GM21423 (cell line): ENCODE measurements at regions not wholly inside any gene's neighbourhood (a gene's known extent, or its start where the extent isn't known, plus 50 kb on each side); places are given as distances from the start of the nearest gene placed in this dataset.
A peak's percentile ranks its signal among the peaks of the same experiment; 100 is the strongest.

ENCODE experiments used
- ATAC-seq: cut with Tn5 transposase; IDR thresholded peaks from one replicate; pipeline ENCODE4 v1.9.1; 2021; ENCODE audit warnings: mild to moderate bottlenecking, moderate library complexity; ENCODE audit not compliant: unreplicated experiment

- no peak for ATAC-seq
Observed at GRCh38 chr5:143569213-143569701, 165.8 kb upstream of the NR3C1 start.

GRCh38 chr5:143567583-143568504 lies 164.4 kb upstream of the NR3C1 start:
- ATAC-seq, result no peak

GRCh38 chr5:143566139-143566538 lies 162.7 kb upstream of the NR3C1 start:
- no peak for ATAC-seq

GRCh38 chr5:143564417-143564816 lies 160.9 kb upstream of the NR3C1 start:
- ATAC-seq, result peak; percentile 99

GRCh38 chr5:143562935-143563334 lies 159.4 kb upstream of the NR3C1 start:
- ATAC-seq, result no peak

DNA sequence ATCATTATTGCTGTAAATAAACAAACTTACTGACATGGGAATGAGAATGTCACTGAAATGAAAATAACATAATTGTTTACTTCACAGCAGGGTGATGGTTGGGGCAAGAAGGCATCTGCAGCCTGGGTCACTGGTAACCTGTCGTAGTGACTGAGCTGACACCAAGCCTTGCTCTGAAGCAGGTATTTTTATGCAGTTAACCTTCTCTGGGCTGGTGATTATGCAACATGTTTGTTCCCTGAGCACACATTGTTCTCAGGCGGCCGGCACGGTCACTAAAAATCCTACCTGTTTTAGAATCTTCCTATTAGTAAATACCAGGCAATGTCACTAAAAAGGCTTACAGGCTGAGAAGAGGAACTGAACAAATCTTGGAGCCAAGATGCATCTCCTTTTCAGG lies 157.7 kb upstream of the NR3C1 start:
- no peak for ATAC-seq

- no peak for ATAC-seq
Observed at GRCh38 chr5:143560378-143560777, 156.9 kb upstream of the NR3C1 start.

GRCh38 chr5:143559586-143560109 lies 156.2 kb upstream of the NR3C1 start:
- ATAC-seq, result no peak

DNA sequence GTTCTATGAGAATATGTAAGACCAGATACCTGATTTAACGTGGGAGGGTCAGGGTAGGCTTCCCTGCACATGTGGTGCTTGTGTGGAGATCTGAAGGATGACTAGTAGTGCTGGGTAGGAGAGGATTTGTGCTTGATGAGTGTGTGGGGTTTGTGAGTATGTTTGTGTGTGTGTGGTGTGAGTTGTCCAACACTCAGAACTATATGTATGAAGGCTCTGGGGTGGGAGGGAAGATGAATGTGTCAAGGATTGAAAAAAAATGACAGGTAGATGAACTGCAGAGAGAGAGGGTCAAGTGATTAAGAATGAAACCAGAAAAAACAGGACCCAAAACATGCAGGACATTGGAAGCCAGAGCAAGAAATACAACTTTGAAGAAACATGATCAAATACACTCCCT lies 154.6 kb upstream of the NR3C1 start:
- no peak for ATAC-seq

GRCh38 chr5:143557061-143557818 lies 153.8 kb upstream of the NR3C1 start:
- no peak for ATAC-seq

DNA sequence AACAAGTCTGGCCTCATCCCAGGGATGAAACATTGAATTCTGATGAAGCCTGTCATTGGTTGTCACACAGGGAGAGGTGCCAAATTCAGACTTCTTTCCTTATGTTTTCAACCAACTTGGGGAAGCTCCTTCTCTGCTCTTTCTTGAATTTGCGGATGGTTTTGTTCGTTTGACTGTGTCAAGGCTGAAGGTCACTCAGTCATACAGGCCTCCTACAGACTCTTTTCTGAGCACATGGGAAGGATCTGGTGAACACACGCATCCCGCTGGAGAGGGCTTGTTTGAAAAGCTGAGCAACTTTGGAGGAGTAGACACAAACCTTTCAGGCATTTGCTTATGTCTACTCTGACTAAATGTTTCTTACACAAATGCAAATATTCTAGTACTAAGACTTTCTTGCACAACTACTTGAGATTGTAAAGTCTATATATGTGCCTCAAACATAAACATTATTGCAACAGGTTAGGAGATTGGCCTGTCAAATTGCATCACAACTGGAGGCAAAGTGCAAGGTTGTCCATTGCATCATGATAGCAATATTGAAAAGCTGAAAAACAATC lies 151.5 kb upstream of the NR3C1 start:
- no peak for ATAC-seq

GRCh38 chr5:143554187-143554717 lies 150.8 kb upstream of the NR3C1 start:
- ATAC-seq, result no peak

DNA sequence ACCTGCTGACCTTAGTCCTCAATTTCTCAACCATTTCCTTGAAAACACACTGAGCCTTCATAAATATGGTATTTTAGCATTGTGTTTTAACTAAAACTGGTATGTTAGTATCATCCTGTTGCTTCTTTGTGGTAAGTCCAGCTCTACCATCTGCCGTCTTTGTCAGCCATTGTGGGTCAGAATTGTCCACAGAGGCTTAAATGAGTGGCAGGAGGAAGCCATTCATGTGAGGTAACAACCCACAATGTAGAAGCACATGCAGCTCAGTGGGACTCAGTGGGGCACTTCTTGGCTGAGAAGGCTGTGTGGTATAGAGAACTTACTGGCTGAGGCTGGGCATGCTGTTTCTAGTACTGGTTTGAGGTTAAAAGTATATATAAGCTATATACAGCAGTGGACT lies 149.2 kb upstream of the NR3C1 start:
- ATAC-seq, result no peak

DNA sequence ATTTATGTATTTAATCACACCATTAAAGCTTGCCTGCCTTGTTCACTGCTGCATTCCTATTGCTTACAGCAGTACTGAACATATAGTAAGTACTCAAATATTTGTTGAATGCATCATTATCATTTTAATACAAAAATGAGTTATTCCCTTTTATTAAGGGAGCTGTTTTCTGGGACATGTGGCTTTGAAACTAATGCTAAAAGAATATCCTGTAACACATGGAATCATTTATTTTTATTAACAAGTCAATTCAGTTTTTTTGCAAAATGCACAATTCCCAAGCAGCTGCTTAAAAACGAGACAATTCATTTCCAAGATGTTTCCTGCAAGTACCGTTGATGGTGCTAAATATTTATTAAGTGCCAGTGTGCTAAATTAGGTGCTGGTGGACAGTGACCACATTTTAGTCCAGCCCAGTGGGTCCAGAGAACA lies 148.3 kb upstream of the NR3C1 start:
- no peak for ATAC-seq

DNA sequence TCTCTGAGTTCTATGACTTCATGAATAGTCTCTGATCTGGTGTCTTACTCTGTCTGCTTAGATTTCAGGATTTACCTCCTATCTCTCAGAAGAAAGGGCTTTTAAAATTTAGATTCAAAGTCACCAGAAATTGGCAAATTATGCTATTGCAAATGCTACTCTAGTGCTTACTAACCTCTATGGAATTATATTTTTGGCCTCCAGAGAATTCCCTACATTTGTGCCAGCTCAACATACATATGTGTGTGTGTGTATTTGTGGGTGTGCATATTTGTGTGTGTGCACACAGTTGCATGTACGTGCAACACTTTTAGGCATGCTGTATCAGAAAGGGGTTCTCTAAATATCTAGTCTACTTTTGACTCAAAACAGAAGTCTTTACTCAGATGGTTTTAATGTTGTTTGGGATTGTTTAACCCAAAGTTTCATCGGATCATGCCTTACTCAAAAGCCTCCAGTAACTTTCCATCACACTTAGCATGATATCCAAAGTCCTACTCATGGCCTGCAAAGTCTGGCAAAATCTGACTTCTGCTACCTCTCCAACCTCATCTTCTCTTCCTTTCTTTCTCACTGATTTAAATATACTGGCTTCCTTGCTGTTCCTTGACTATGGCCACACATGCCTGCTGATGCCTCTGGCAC lies 147.6 kb upstream of the NR3C1 start:
- ATAC-seq, result no peak

DNA sequence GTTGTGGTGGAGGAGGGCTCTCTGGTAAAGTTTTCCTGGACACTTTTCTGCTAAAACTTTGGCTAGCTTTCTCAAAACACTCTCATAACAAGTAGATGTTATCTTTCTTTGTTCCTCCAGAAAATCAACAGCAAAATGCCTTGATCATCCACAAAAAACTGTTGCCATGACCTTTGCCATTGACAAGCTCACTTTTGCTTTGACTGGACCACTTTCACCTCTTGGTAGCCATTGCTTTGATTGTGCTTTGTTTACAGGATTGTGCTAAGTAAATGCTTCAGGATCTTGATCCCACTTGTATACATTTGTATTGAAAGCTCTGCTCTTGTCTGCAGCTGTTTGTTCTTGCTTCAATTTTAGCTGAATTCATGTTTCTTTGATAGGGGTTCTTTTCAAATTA lies 143.9 kb upstream of the NR3C1 start:
- ATAC-seq, result no peak

DNA sequence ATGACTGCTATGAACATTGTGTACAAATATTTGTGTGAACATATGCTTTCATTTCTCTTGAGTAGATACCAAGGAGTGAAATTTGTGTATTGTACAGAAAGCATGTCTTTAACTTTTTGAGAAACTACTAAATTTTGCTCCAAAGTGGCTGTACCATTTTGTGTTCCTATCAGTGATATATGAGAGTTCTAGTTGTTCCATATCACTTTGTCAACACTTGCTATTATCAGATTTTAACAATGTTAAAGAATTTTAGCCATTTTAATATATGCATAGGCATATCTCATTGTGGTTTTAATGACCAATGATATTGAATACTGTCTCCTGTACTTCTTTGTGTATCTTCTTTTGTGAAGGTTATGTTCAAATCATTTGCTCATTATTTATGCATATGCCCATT lies 142.9 kb upstream of the NR3C1 start:
- ATAC-seq, result no peak

GRCh38 chr5:143544606-143545005 lies 141.1 kb upstream of the NR3C1 start:
- no peak for ATAC-seq

- ATAC-seq, result no peak
Observed at GRCh38 chr5:143543358-143544255, 140.1 kb upstream of the NR3C1 start.

DNA sequence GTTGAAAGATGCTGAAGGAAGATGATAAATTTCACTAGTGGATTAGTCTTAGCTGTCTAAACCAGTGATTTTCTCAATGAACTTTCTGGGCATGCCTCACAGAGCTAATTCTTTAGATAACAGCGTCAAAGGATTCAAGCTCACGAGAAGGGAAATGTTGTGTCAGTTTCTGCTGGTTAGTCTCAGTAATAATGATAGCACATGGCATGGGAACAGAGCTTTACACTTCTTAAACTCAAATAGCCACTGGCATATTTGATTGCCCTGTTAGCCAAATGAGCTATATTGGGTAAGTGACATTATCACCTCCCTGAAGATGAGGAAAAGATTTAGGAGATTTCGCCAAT lies 139.3 kb upstream of the NR3C1 start:
- no peak for ATAC-seq
